CD14-positive monocyte (primary cell): ENCODE measurements at regions not wholly inside any gene's neighbourhood (a gene's known extent, or its start where the extent isn't known, plus 50 kb on each side); places are given as distances from the start of the nearest gene placed in this dataset.
A peak's percentile ranks its signal among the peaks of the same experiment; 100 is the strongest.

ENCODE experiments used
- DNase-seq, 3 donors: peaks; one replicate each; pipeline ENCODE4 v3.0.0-alpha.2; 2011 to 2022
- H2AFZ ChIP-seq: 2 replicates; pipeline ENCODE4 v1.6.0; 2012; ENCODE audit warnings: mild to moderate bottlenecking, low read depth, low read length, inconsistent platforms; ENCODE audit not compliant: insufficient read depth, poor library complexity, severe bottlenecking
- H3K27ac ChIP-seq, 2 donors: 1 replicate in 1 of 2; 2 replicates in 1 of 2; pipeline ENCODE4 v1.5.1; 2012 to 2013; ENCODE audit warnings: low read length in 2 of 2, control low read depth in 1 of 2, inconsistent platforms in 1 of 2, low read depth in 1 of 2, mild to moderate bottlenecking in 1 of 2
- H3K27me3 ChIP-seq, 2 donors: one replicate each; pipeline versions ENCODE4 v1.6.0 to v1.6.1; 2011 to 2013; ENCODE audit warnings: low read length in 2 of 2; ENCODE audit not compliant: control insufficient read depth in 2 of 2, insufficient read depth in 2 of 2
- H3K36me3 ChIP-seq, 2 donors: replicated peaks in 1 of 2; 1 replicate in 1 of 2; 2 replicates in 1 of 2; pipeline versions ENCODE4 v1.5.1 to v1.6.1; 2012 to 2013; ENCODE audit warnings: low read length in 2 of 2, control low read depth in 1 of 2, inconsistent platforms in 1 of 2, mild to moderate bottlenecking in 1 of 2; ENCODE audit not compliant: insufficient read depth in 2 of 2, control insufficient read depth in 1 of 2
- H3K4me1 ChIP-seq, 2 donors: 1 replicate in 1 of 2; 2 replicates in 1 of 2; pipeline versions ENCODE4 v1.5.1 to v1.6.1; 2012 to 2013; ENCODE audit warnings: low read length in 2 of 2, control low read depth in 1 of 2, inconsistent platforms in 1 of 2, mild to moderate bottlenecking in 1 of 2, moderate library complexity in 1 of 2; ENCODE audit not compliant: insufficient read depth in 2 of 2, control insufficient read depth in 1 of 2
- H3K4me2 ChIP-seq: replicated peaks from 2 replicates; pipeline ENCODE3; 2012; ENCODE audit warnings: low read length, moderate library complexity, mild to moderate bottlenecking; ENCODE audit not compliant: poor library complexity, severe bottlenecking; ENCODE audit errors: extremely low read depth
- H3K4me3 ChIP-seq, 3 experiments: fragments of 200-600 bp in 1 of 3; sonication (generic) in 1 of 3; replicated peaks in 1 of 3; 1 replicate in 2 of 3; 2 replicates in 1 of 3; pipeline ENCODE4 v1.5.1; 2011 to 2013; ENCODE audit warnings: low read length in 3 of 3, mild to moderate bottlenecking in 3 of 3, control low read depth in 2 of 3, low read depth in 2 of 3, inconsistent platforms in 1 of 3, moderate library complexity in 1 of 3
- H3K79me2 ChIP-seq: 2 replicates; pipeline ENCODE4 v1.6.0; 2012; ENCODE audit warnings: mild to moderate bottlenecking, control low read depth, inconsistent platforms, low read length, moderate library complexity; ENCODE audit not compliant: insufficient read depth
- H3K9ac ChIP-seq: 2 replicates; pipeline ENCODE4 v1.6.0; 2017; ENCODE audit warnings: low read length, mild to moderate bottlenecking; ENCODE audit not compliant: insufficient read depth, poor library complexity, severe bottlenecking
- H3K9me3 ChIP-seq, 2 donors: replicated peaks in 1 of 2; 1 replicate in 1 of 2; 2 replicates in 1 of 2; pipeline versions ENCODE4 v1.5.1 to v1.6.1; 2012 to 2013; ENCODE audit warnings: low read length in 2 of 2, control low read depth in 1 of 2; ENCODE audit not compliant: control insufficient read depth in 1 of 2, insufficient read depth in 1 of 2
- H4K20me1 ChIP-seq: 2 replicates; pipeline ENCODE4 v1.6.0; 2012; ENCODE audit warnings: mild to moderate bottlenecking, low read length, control low read depth, moderate library complexity; ENCODE audit not compliant: insufficient read depth
- H3K27ac Mint-ChIP-seq, 7 donors: one replicate each; pipeline ENCODE4 v1.8.0; 2020; ENCODE audit warnings: mild to moderate bottlenecking in 7 of 7, mixed read lengths in 7 of 7, moderate library complexity in 6 of 7, inconsistent platforms in 2 of 7
- H3K27me3 Mint-ChIP-seq, 3 donors: one replicate each; pipeline ENCODE4 v1.8.0; 2021 to 2022; ENCODE audit warnings: low read depth in 3 of 3, mild to moderate bottlenecking in 3 of 3, mixed read lengths in 3 of 3, moderate library complexity in 3 of 3, inconsistent platforms in 1 of 3
- H3K36me3 Mint-ChIP-seq, 2 donors: one replicate each; pipeline ENCODE4 v1.8.0; 2020; ENCODE audit warnings: mixed read lengths in 2 of 2, inconsistent platforms in 1 of 2, mild to moderate bottlenecking in 1 of 2
- H3K4me1 Mint-ChIP-seq: one replicate; pipeline ENCODE4 v1.8.0; 2020; ENCODE audit warnings: mild to moderate bottlenecking, mixed read lengths
- H3K4me3 Mint-ChIP-seq, 2 donors: one replicate each; pipeline ENCODE4 v1.8.0; 2020; ENCODE audit warnings: mild to moderate bottlenecking in 2 of 2, mixed read lengths in 2 of 2, moderate library complexity in 1 of 2
- H3K9me3 Mint-ChIP-seq, 7 donors: one replicate each; pipeline ENCODE4 v1.8.0; 2020 to 2022; ENCODE audit warnings: mixed read lengths in 7 of 7, mild to moderate bottlenecking in 6 of 7, moderate library complexity in 6 of 7, inconsistent platforms in 2 of 7
- WGBS: methylation state at CpG from one replicate; pipeline ENCODE4 v1.1.5; 2013; ENCODE audit warnings: missing lambda C conversion rate; ENCODE audit not compliant: insufficient coverage; 5-methylcytosine and 5-hydroxymethylcytosine counted together
- intact Hi-C, 2 donors: fragments of 100-400 bp; cut with micrococcal nuclease; formaldehyde crosslinking; loops; one replicate each; pipeline versions ENCODE4 v1.15.0 to v1.15.1; 2023
- TF ChIP-seq, protein P1 (sequence below): fragments of 200-600 bp; IDR thresholded peaks from one replicate; pipeline ENCODE4 v1.8.0; 2022; ENCODE audit warnings: antibody characterized with exemption, mild to moderate bottlenecking

DNA sequence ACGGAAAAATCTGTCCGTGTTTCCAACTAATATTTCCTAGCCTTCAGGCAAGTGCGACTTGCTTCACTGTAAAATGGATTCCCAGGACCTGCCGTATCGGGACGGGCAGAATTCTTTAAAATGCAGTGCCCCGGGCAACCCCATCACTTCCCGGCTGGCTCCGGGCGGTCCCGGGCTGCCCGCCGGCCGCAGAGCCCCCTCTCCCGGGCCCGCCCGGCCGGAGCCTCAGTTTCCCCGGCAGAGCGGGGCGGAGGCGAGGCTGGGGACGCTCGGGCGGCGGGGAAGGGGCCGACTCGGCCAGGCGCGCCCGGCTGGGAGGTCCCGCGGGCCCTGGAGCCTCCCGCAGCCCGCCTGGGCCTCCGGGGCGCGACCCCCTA lies 84.2 kb upstream of the WNT7B start:
- Mint-ChIP-seq H3K27ac (no peak overlapping the region), H3K27me3 (peaks cover 0 to 4% (median 2%) of the 10 kb centered on the region in 3 donors), H3K36me3 (peaks cover 28 to 44% of the 10 kb centered on the region in 2 donors), H3K9me3 (peaks cover 0 to 2% (median 0%) of the 10 kb centered on the region in 7 donors), H3K4me3 (peak overlapping the region in 1 of 2 donors; percentile 39), H3K4me1 (peaks cover 52% of the 10 kb centered on the region)
- intact Hi-C loops = no loop called here
- DNase-seq = no peak
- H3K27me3 ChIP-seq = peaks cover 0 to 7% of the 10 kb centered on the region in 2 donors
- H3K4me2 ChIP-seq = peak overlapping the region; percentile 47
- H3K79me2 ChIP-seq = peaks cover 100% of the 10 kb centered on the region
- peak overlapping the region in 1 of 3 experiments; percentile 39 for H3K4me3 ChIP-seq
- no peak overlapping the region for H3K27ac ChIP-seq
- H3K4me1 ChIP-seq = peaks cover 26 to 35% of the 10 kb centered on the region in 2 donors
- H3K36me3 ChIP-seq = peaks cover 6 to 28% of the 10 kb centered on the region in 2 donors
- H2AFZ ChIP-seq = no peak overlapping the region
- TF ChIP-seq, protein P1, sequence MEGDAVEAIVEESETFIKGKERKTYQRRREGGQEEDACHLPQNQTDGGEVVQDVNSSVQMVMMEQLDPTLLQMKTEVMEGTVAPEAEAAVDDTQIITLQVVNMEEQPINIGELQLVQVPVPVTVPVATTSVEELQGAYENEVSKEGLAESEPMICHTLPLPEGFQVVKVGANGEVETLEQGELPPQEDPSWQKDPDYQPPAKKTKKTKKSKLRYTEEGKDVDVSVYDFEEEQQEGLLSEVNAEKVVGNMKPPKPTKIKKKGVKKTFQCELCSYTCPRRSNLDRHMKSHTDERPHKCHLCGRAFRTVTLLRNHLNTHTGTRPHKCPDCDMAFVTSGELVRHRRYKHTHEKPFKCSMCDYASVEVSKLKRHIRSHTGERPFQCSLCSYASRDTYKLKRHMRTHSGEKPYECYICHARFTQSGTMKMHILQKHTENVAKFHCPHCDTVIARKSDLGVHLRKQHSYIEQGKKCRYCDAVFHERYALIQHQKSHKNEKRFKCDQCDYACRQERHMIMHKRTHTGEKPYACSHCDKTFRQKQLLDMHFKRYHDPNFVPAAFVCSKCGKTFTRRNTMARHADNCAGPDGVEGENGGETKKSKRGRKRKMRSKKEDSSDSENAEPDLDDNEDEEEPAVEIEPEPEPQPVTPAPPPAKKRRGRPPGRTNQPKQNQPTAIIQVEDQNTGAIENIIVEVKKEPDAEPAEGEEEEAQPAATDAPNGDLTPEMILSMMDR = no peak
- no peak overlapping the region for H3K9ac ChIP-seq
- no peaks in the 10 kb centered on the region for H3K9me3 ChIP-seq
- WGBS = 60% methylated on average over 35 of the region's 38 CpGs
- H4K20me1 ChIP-seq = peaks cover 55% of the 10 kb centered on the region

DNA sequence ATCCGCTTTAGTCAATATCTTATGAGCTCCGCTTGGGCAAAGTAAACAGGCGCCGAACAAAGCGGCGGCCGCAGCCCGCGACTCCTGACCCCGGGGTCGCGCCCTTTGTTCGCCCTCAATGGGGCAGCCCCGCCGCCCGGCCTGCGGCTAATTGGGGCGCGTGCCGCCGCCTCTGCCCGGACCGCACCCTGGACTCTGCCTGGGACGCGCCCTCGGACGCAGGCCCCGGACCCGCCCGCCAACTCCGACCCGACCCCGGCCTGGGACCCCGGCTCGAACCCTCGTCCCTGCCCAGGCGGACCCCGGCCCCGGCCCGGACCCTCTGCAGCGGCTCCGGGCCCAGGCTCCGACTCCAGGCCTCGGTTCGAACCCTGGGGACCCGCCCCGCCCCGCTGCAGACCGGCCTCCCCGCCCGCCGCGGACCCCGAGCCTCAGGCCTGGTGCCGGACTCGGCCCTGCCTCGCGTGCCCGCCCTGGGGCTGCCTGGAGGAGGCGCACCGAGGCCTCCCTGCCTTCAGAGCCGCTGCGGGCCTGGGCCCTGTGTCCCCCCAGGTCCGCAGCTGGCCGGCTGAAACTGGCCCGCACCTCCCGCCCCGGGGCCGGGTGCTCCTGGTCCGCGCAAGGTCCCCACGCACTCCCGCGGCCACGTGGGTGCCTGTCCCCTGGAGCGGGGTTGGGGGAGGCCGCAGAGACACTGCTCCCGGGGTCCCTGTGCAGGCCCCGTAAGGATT lies 84.7 kb upstream of the WNT7B start:
- TF ChIP-seq, protein P1 = no peak
- WGBS = 79% methylated on average over 76 of the region's 79 CpGs
- Histone ChIP-seq H3K79me2 (peaks cover 100% of the 10 kb centered on the region), H2AFZ (no peak overlapping the region), H3K36me3 (peaks cover 6 to 28% of the 10 kb centered on the region in 2 donors), H3K9me3 (no peaks in the 10 kb centered on the region), H3K27ac (no peak overlapping the region), H4K20me1 (peaks cover 55% of the 10 kb centered on the region), H3K4me3 (no peak overlapping the region), H3K4me1 (peaks cover 29 to 33% of the 10 kb centered on the region in 2 donors), H3K4me2 (peak overlapping the region; percentile 47), H3K27me3 (peaks cover 0 to 7% of the 10 kb centered on the region in 2 donors), H3K9ac (no peak overlapping the region)
- DNase-seq = no peak
- Mint-ChIP-seq H3K27ac (no peak overlapping the region), H3K36me3 (peaks cover 24 to 39% of the 10 kb centered on the region in 2 donors), H3K27me3 (peaks cover 0 to 4% (median 2%) of the 10 kb centered on the region in 3 donors), H3K4me3 (no peak overlapping the region), H3K4me1 (peaks cover 51% of the 10 kb centered on the region), H3K9me3 (peaks cover 0 to 2% (median 0%) of the 10 kb centered on the region in 7 donors)
- intact Hi-C loops = no loop called here
